GM18508 (cell line): ENCODE measurements at regions not wholly inside any gene's neighbourhood (a gene's known extent, or its start where the extent isn't known, plus 50 kb on each side); places are given as distances from the start of the nearest gene placed in this dataset.

Source experiments
- ATAC-seq: cut with Tn5 transposase; IDR thresholded peaks from one replicate; pipeline ENCODE4 v1.9.1; 2021; ENCODE audit warnings: moderate number of reproducible peaks; ENCODE audit not compliant: insufficient read depth, unreplicated experiment

GRCh38 chr7:136807598-136807997, 60.9 kb upstream of the CHRM2 start:
- no peak for ATAC-seq

GRCh38 chr7:136803028-136803427, 65.4 kb upstream of the CHRM2 start:
- ATAC-seq: no peak

- ATAC-seq: no peak
Measured at GRCh38 chr7:136783934-136784333, 84.5 kb upstream of the CHRM2 start.

GRCh38 chr7:136741941-136742340, 126.5 kb upstream of the CHRM2 start:
- ATAC-seq: no peak

- no peak for ATAC-seq
Measured at GRCh38 chr7:136728945-136729344, 139.5 kb upstream of the CHRM2 start.

- no peak for ATAC-seq
Measured at GRCh38 chr7:136726460-136726859, 142.0 kb upstream of the CHRM2 start.

GRCh38 chr7:136717910-136718557, 150.4 kb upstream of the CHRM2 start:
- ATAC-seq: no peak

- no peak for ATAC-seq
Measured at GRCh38 chr7:136714062-136714461, 154.4 kb upstream of the CHRM2 start.

- ATAC-seq: no peak
Measured at GRCh38 chr7:136710751-136711150, 157.7 kb upstream of the CHRM2 start.

- ATAC-seq: no peak
Measured at GRCh38 chr7:136709876-136710275, 158.6 kb upstream of the CHRM2 start.

- ATAC-seq: no peak
Measured at GRCh38 chr7:136702913-136703312, 165.5 kb upstream of the CHRM2 start.

GRCh38 chr7:136698977-136699376, 169.5 kb upstream of the CHRM2 start:
- ATAC-seq: no peak

GRCh38 chr7:136698231-136698630, 170.2 kb upstream of the CHRM2 start:
- ATAC-seq: no peak

GRCh38 chr7:136697271-136697670, 171.2 kb upstream of the CHRM2 start:
- ATAC-seq: no peak

- ATAC-seq: no peak
Measured at GRCh38 chr7:136693166-136694119, 175.0 kb upstream of the CHRM2 start.

GRCh38 chr7:136692221-136692620, 176.2 kb upstream of the CHRM2 start:
- no peak for ATAC-seq

GRCh38 chr7:136688601-136689000, 179.9 kb upstream of the CHRM2 start:
- ATAC-seq: no peak

- ATAC-seq: no peak
Measured at GRCh38 chr7:136687693-136688322, 180.6 kb upstream of the CHRM2 start.

- ATAC-seq: no peak
Measured at GRCh38 chr7:136685501-136686173, 182.8 kb upstream of the CHRM2 start.

- no peak for ATAC-seq
Measured at GRCh38 chr7:136677471-136678365, 190.7 kb upstream of the CHRM2 start.
